CD4-positive, alpha-beta T cell treated with Interleukin-15 for 4 hours (primary cell): ENCODE measurements at regions not wholly inside any gene's neighbourhood (a gene's known extent, or its start where the extent isn't known, plus 50 kb on each side); places are given as distances from the start of the nearest gene placed in this dataset.
"Not testable (repeated sequence)": the region's sequence is repeated elsewhere in the genome, so short reads cannot be mapped to it uniquely, and the experiment has no call there.

Experiments used
- DNase-seq: peaks from one replicate; pipeline ENCODE4 v3.0.0-alpha.2; 2020; ENCODE audit warnings: low spot score

GRCh38 chr1:99481-99880 lies 352.0 kb downstream of the OR4F29 start:
- not testable (repeated sequence) for DNase-seq

- DNase-seq, result not testable (repeated sequence)
Observed at GRCh38 chr1:98811-99210, 352.7 kb downstream of the OR4F29 start.

DNA sequence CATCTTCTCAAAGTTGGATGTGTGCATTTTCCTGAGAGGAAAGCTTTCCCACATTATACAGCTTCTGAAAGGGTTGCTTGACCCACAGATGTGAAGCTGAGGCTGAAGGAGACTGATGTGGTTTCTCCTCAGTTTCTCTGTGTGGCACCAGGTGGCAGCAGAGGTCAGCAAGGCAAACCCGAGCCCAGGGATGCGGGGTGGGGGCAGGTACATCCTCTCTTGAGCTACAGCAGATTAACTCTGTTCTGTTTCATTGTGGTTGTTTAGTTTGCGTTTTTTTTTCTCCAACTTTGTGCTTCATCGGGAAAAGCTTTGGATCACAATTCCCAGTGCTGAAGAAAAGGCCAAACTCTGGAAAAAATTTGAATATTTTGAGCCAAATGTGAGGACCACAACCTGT lies 360.2 kb downstream of the OR4F29 start:
- DNase-seq, result not testable (repeated sequence)

- DNase-seq, result not testable (repeated sequence)
Observed at GRCh38 chr1:88110-88509, 363.4 kb downstream of the OR4F29 start.

DNA sequence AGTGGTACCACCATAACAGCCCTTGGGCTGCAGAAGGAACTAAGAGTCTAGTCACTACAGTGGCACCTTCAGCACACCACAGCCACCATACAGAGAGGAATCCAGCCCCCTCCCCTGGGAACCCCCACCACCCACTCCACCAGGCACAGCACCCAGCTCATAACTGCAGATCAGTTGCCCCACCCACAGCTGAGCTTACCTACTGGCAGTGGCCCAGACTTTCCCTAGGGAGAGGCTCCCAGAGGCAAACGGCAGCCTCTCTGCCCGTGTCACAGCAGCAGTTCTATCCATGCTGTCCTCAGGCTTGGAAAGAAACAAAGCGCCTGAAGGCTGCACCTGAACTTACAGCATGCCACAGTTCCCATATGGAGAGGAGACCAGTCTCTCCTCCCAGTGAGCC lies 372.3 kb downstream of the OR4F29 start:
- DNase-seq, result not testable (repeated sequence)

DNA sequence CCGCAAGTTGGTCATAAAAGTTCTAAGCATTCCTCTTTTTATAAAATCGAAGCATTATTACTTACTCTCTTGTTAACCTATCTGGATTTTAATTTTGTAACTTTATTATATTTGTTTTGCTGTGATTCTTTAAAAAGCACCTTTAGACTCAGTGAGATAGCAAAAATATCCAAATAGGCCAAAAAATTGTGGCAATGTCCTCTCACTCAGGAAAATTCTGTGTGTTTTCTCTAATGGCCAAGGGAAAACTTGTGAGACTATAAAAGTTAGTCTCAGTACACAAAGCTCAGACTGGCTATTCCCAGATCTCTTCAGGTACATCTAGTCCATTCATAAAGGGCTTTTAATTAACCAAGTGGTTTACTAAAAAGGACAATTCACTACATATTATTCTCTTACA lies 386.4 kb downstream of the OR4F29 start, which contains the start of gene OR4F5:
Gene OR4F5, plus strand, starts transcription at position 301 of the 400 bp plus-strand sequence.
- DNase-seq, result not testable (repeated sequence)

- not testable (repeated sequence) for DNase-seq
Observed at GRCh38 chr1:56014-56531, 395.4 kb downstream of the OR4F29 start.

GRCh38 chr1:53182-53581 lies 398.3 kb downstream of the OR4F29 start:
- not testable (repeated sequence) for DNase-seq

- not testable (repeated sequence) for DNase-seq
Observed at GRCh38 chr1:41965-42466, 409.5 kb downstream of the OR4F29 start.

DNA sequence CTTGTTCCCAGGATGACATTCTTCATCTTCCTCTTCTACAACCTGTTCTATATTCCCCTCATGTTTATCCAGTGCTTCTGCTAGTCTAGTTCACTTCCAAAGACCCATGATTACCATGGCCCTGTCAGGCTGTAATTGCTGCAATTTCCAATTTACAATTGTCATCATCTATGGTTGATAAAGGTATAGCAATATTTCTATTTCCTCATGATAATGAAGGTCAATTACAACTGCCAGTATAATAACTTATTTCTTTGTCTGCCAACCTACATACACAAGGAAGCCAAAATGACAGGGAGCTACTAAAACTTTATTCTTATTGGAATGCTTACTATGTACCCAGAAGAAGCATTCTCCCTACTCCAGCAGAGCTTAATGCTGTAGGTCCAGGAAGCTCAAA lies 410.3 kb downstream of the OR4F29 start:
- DNase-seq, result not testable (repeated sequence)

DNA sequence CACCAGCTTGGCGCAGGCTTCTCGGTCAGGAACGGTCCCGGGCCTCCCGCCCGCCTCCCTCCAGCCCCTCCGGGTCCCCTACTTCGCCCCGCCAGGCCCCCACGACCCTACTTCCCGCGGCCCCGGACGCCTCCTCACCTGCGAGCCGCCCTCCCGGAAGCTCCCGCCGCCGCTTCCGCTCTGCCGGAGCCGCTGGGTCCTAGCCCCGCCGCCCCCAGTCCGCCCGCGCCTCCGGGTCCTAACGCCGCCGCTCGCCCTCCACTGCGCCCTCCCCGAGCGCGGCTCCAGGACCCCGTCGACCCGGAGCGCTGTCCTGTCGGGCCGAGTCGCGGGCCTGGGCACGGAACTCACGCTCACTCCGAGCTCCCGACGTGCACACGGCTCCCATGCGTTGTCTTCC lies 422.3 kb downstream of the OR4F29 start:
- not testable (repeated sequence) for DNase-seq

GRCh38 chr1:17298-17697 lies 434.2 kb downstream of the OR4F29 start:
- not testable (repeated sequence) for DNase-seq

DNA sequence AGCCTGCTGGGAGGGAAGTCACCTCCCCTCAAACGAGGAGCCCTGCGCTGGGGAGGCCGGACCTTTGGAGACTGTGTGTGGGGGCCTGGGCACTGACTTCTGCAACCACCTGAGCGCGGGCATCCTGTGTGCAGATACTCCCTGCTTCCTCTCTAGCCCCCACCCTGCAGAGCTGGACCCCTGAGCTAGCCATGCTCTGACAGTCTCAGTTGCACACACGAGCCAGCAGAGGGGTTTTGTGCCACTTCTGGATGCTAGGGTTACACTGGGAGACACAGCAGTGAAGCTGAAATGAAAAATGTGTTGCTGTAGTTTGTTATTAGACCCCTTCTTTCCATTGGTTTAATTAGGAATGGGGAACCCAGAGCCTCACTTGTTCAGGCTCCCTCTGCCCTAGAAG lies 435.5 kb downstream of the OR4F29 start:
- not testable (repeated sequence) for DNase-seq

DNA sequence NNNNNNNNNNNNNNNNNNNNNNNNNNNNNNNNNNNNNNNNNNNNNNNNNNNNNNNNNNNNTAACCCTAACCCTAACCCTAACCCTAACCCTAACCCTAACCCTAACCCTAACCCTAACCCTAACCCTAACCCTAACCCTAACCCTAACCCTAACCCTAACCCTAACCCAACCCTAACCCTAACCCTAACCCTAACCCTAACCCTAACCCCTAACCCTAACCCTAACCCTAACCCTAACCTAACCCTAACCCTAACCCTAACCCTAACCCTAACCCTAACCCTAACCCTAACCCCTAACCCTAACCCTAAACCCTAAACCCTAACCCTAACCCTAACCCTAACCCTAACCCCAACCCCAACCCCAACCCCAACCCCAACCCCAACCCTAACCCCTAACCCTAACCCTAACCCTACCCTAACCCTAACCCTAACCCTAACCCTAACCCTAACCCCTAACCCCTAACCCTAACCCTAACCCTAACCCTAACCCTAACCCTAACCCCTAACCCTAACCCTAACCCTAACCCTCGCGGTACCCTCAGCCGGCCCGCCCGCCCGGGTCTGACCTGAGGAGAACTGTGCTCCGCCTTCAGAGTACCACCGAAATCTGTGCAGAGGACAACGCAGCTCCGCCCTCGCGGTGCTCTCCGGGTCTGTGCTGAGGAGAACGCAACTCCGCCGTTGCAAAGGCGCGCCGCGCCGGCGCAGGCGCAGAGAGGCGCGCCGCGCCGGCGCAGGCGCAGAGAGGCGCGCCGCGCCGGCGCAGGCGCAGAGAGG lies 441.3 kb downstream of the OR4F29 start:
- peak; percentile 30 for DNase-seq
